OCI-LY7 (cell line): ENCODE measurements at regions not wholly inside any gene's neighbourhood (a gene's known extent, or its start where the extent isn't known, plus 50 kb on each side); places are given as distances from the start of the nearest gene placed in this dataset.
"Not testable (repeated sequence)": the region's sequence is repeated elsewhere in the genome, so short reads cannot be mapped to it uniquely, and the experiment has no call there.

Experiments used
- BruUV-seq: library from RNA; stranded (reverse); fragments of 400-500 nt; replicated peaks from 2 replicates; lab custom pipeline; 2021; lab: Mats Ljungman, UMichigan
- CTCF ChIA-PET: fragments of 300-600 bp; sonication (Branson Sonifier 250); formaldehyde crosslinking; loops from one replicate; lab custom pipeline; 2022; ENCODE audit warnings: antibody characterized with exemption; ENCODE audit not compliant: unreplicated experiment; lab: Charles Lee
- POLR2A ChIA-PET: fragments of 300-600 bp; sonication (Branson Sonifier 250); formaldehyde crosslinking; loops from one replicate; lab custom pipeline; 2022; ENCODE audit warnings: antibody characterized with exemption; lab: Charles Lee
- DNase-seq: peaks from one replicate; pipeline ENCODE4 v3.0.0-alpha.2; 2015; ENCODE audit warnings: low spot score
- H2AFZ ChIP-seq: fragments of 200-600 bp; sonication (generic), shearing (Covaris generic); 2 replicates; pipeline ENCODE4 v1.6.1; 2014; ENCODE audit warnings: mild to moderate bottlenecking, antibody characterized with exemption, low read length, moderate library complexity
- H3K27ac ChIP-seq: fragments of 200-600 bp; sonication (generic); 2 replicates; pipeline ENCODE4 v1.5.1; 2014; ENCODE audit warnings: mixed run types, low read depth, mild to moderate bottlenecking, moderate library complexity, low read length, inconsistent platforms; ENCODE audit not compliant: poor library complexity, severe bottlenecking
- H3K36me3 ChIP-seq: fragments of 200-600 bp; sonication (generic); 2 replicates; pipeline ENCODE4 v1.6.1; 2014; ENCODE audit warnings: mild to moderate bottlenecking, antibody characterized with exemption, low read length, moderate library complexity, mixed read lengths; ENCODE audit not compliant: insufficient read depth
- H3K4me1 ChIP-seq: fragments of 200-600 bp; sonication (generic); 2 replicates; pipeline ENCODE4 v1.5.1; 2014; ENCODE audit warnings: mild to moderate bottlenecking, low read length; ENCODE audit not compliant: insufficient read depth, poor library complexity, severe bottlenecking
- H3K4me2 ChIP-seq: fragments of 200-600 bp; sonication (generic); 2 replicates; pipeline ENCODE4 v1.6.1; 2014; ENCODE audit warnings: mild to moderate bottlenecking, low read length
- H3K4me3 ChIP-seq: fragments of 200-600 bp; sonication (generic); 2 replicates; pipeline ENCODE4 v1.5.1; 2014; ENCODE audit warnings: mild to moderate bottlenecking, low read depth, low read length; ENCODE audit not compliant: poor library complexity, severe bottlenecking
- H3K79me2 ChIP-seq: fragments of 200-600 bp; sonication (generic); 2 replicates; pipeline ENCODE4 v1.6.1; 2016; ENCODE audit warnings: low read depth, mild to moderate bottlenecking, low read length, moderate library complexity, mixed read lengths; ENCODE audit not compliant: insufficient read depth
- H3K9me2 ChIP-seq: fragments of 200-600 bp; sonication (generic); 2 replicates; pipeline ENCODE4 v1.6.1; 2016; ENCODE audit warnings: mild to moderate bottlenecking, low read length, mixed read lengths; ENCODE audit not compliant: insufficient read depth
- H3K9me3 ChIP-seq: fragments of 200-600 bp; sonication (generic); 2 replicates; pipeline ENCODE4 v1.6.1; 2014; ENCODE audit warnings: mild to moderate bottlenecking, mixed run types, low read length, mixed read lengths
- H4K20me1 ChIP-seq: fragments of 200-600 bp; sonication (generic); 2 replicates; pipeline ENCODE4 v1.6.1; 2014; ENCODE audit warnings: mild to moderate bottlenecking, antibody characterized with exemption, low read length, moderate library complexity, mixed read lengths; ENCODE audit not compliant: insufficient read depth
- EZH2phosphoT487 ChIP-seq: fragments of 200-600 bp; sonication (generic); IDR thresholded peaks from 2 replicates; pipeline ENCODE4 v1.6.1; 2018; ENCODE audit warnings: low read depth, borderline replicate concordance, mild to moderate bottlenecking, mixed run types, antibody characterized with exemption, low read length, moderate library complexity, mixed read lengths
- intact Hi-C: fragments of 100-400 bp; cut with micrococcal nuclease; formaldehyde crosslinking; loops from one replicate; pipeline ENCODE4 v1.10.0; 2022; ENCODE audit not compliant: unreplicated experiment
- TF ChIP-seq, protein P1 (sequence below): fragments of 200-600 bp; sonication (generic); conservative IDR thresholded peaks from 2 replicates; pipeline ENCODE4 v1.5.1; 2014; ENCODE audit warnings: mild to moderate bottlenecking, antibody characterized with exemption, low read length, moderate library complexity, mixed read lengths

- no peaks in the 10 kb centered on the region for H3K36me3 ChIP-seq
- intact Hi-C loops, result no loop called here
- H3K4me1 ChIP-seq, result no peaks in the 10 kb centered on the region
- no peak overlapping the region for H2AFZ ChIP-seq
- ChIA-PET POLR2A (no interaction called here), CTCF (no interaction called here)
- H4K20me1 ChIP-seq, result no peaks in the 10 kb centered on the region
- no peaks in the 10 kb centered on the region for H3K9me3 ChIP-seq
- no TSS peak for BruUV-seq
- no peaks in the 10 kb centered on the region for H3K9me2 ChIP-seq
- H3K27ac ChIP-seq, result no peak overlapping the region
- no peaks in the 10 kb centered on the region for H3K79me2 ChIP-seq
- H3K4me3 ChIP-seq, result no peak overlapping the region
- TF ChIP-seq, protein P1, sequence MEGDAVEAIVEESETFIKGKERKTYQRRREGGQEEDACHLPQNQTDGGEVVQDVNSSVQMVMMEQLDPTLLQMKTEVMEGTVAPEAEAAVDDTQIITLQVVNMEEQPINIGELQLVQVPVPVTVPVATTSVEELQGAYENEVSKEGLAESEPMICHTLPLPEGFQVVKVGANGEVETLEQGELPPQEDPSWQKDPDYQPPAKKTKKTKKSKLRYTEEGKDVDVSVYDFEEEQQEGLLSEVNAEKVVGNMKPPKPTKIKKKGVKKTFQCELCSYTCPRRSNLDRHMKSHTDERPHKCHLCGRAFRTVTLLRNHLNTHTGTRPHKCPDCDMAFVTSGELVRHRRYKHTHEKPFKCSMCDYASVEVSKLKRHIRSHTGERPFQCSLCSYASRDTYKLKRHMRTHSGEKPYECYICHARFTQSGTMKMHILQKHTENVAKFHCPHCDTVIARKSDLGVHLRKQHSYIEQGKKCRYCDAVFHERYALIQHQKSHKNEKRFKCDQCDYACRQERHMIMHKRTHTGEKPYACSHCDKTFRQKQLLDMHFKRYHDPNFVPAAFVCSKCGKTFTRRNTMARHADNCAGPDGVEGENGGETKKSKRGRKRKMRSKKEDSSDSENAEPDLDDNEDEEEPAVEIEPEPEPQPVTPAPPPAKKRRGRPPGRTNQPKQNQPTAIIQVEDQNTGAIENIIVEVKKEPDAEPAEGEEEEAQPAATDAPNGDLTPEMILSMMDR, result no peak
- TF ChIP-seq EZH2phosphoT487, result no peak
- DNase-seq, result no peak
- no peak overlapping the region for H3K4me2 ChIP-seq
Measured at GRCh38 chr2:49753344-49753985, 599.1 kb upstream of the FSHR start.

- no peak for DNase-seq
- Histone ChIP-seq H3K36me3 (no peaks in the 10 kb centered on the region), H3K9me3 (no peaks in the 10 kb centered on the region), H3K9me2 (no peaks in the 10 kb centered on the region), H3K4me1 (no peaks in the 10 kb centered on the region), H2AFZ (no peak overlapping the region), H3K79me2 (no peaks in the 10 kb centered on the region), H4K20me1 (no peaks in the 10 kb centered on the region), H3K27ac (no peak overlapping the region), H3K4me2 (no peak overlapping the region), H3K4me3 (no peak overlapping the region)
- no TSS peak for BruUV-seq
- ChIA-PET POLR2A (no interaction called here), CTCF (no interaction called here)
- TF ChIP-seq, protein P1, result no peak
- TF ChIP-seq EZH2phosphoT487, result no peak
- intact Hi-C loops, result no loop called here
Measured at GRCh38 chr2:49737606-49738005, 583.3 kb upstream of the FSHR start.

- H3K27ac ChIP-seq, H3K79me2 ChIP-seq, H4K20me1 ChIP-seq, BruUV-seq, CTCF ChIA-PET, H3K9me2 ChIP-seq, intact Hi-C loops, H3K9me3 ChIP-seq, H3K36me3 ChIP-seq, H3K4me2 ChIP-seq, H3K4me3 ChIP-seq, H3K4me1 ChIP-seq, DNase-seq, H2AFZ ChIP-seq: not testable (repeated sequence)
- POLR2A ChIA-PET, result interaction anchor here (0.7 kb wide), 1 partner anchor 612 kb away, joined by 3 read pairs; no protein-coding TSS in a partner anchor
Measured at GRCh38 chr2:49732924-49733323, 578.6 kb upstream of the FSHR start.
